ENCODE measurements at regions not wholly inside any gene's neighbourhood (a gene's known extent, or its start where the extent isn't known, plus 50 kb on each side); places are given as distances from the start of the nearest gene placed in this dataset.

DNA sequence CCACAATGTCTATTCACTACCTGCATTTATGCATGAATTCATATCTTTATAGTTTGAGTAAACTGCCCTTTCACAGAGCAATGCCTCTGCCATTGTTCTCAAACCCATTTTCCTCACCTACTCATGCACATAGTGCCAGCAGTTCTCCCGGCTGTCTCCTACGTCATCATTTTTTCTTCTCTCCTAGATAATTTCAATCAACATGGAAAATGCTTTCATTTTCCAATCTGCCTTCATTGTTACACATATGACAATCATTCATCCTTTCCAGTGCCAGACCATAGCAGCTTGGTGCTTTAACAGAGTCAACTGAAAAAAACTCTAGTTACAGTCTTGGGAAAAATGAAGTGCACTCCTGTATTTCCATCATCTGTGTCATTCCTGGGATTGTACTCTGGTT lies 514.8 kb upstream of the CTNND2 start:
- Mint-ChIP-seq H3K9me3 (ENCODE audit: unreplicated experiment) (no peaks in the 10 kb centered on the region), H3K4me3 (ENCODE audit: unreplicated experiment) (no peak overlapping the region), H3K27ac (ENCODE audit: unreplicated experiment) (no peak overlapping the region), H3K4me1 (ENCODE audit: unreplicated experiment) (no peaks in the 10 kb centered on the region), H3K36me3 (ENCODE audit: unreplicated experiment) (no peaks in the 10 kb centered on the region), H3K27me3 (ENCODE audit: unreplicated experiment) (no peaks in the 10 kb centered on the region)
- TF ChIP-seq, protein P1, sequence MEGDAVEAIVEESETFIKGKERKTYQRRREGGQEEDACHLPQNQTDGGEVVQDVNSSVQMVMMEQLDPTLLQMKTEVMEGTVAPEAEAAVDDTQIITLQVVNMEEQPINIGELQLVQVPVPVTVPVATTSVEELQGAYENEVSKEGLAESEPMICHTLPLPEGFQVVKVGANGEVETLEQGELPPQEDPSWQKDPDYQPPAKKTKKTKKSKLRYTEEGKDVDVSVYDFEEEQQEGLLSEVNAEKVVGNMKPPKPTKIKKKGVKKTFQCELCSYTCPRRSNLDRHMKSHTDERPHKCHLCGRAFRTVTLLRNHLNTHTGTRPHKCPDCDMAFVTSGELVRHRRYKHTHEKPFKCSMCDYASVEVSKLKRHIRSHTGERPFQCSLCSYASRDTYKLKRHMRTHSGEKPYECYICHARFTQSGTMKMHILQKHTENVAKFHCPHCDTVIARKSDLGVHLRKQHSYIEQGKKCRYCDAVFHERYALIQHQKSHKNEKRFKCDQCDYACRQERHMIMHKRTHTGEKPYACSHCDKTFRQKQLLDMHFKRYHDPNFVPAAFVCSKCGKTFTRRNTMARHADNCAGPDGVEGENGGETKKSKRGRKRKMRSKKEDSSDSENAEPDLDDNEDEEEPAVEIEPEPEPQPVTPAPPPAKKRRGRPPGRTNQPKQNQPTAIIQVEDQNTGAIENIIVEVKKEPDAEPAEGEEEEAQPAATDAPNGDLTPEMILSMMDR (IDR thresholded peaks at IDR 0.05): no peak
- no peak for DNase-seq (ENCODE audit: extremely low spot score, unreplicated experiment)

DNA sequence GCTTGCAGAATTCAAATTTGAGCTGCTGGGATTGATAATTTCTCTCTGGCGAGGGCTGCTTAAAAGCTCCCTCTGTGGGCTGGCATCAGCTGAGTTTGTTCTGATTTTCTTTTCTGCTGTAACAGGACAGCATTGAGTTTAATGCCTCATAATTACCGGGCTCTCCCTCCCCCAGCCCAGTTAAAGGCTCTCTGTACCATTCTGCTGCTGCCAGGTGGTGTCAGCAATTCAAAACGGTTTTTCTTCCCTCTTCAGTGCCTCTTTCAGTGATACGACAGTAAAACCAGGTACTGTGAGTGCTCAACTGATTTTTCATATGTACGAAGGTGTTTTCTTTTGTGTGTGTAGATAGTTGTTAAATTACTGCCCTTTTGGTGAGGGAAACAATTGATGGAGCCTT lies 509.3 kb upstream of the CTNND2 start:
- Mint-ChIP-seq H3K4me1 (ENCODE audit: unreplicated experiment) (no peaks in the 10 kb centered on the region), H3K9me3 (ENCODE audit: unreplicated experiment) (no peaks in the 10 kb centered on the region), H3K4me3 (ENCODE audit: unreplicated experiment) (no peak overlapping the region), H3K36me3 (ENCODE audit: unreplicated experiment) (no peaks in the 10 kb centered on the region), H3K27ac (ENCODE audit: unreplicated experiment) (no peak overlapping the region), H3K27me3 (ENCODE audit: unreplicated experiment) (no peaks in the 10 kb centered on the region)
- TF ChIP-seq, protein P1 (IDR thresholded peaks at IDR 0.05): no peak
- no peak for DNase-seq (ENCODE audit: extremely low spot score, unreplicated experiment)

DNA sequence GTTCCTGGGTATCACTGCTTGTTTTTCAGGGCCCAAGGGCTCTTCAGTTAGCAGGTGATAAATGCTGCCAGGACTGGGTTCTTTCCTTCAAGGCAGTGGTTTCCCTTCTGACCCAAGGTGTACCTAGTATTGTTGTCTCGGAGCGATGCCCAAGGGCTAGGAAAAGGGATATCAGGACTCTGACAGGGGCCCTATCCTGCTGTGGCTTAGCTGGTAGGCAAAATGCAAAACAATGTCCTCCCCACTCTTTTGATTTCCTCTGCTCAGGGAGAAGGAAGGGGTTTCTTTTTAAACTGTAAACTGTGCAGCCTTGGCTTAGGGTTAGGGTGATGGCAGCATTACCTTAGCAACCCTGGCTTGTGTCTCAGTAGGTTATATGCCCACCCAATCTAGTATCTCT lies 508.8 kb upstream of the CTNND2 start:
- H3K36me3 Mint-ChIP-seq (ENCODE audit: unreplicated experiment): no peaks in the 10 kb centered on the region
- no peak overlapping the region for H3K4me3 Mint-ChIP-seq (ENCODE audit: unreplicated experiment)
- DNase-seq (ENCODE audit: extremely low spot score, unreplicated experiment): no peak
- H3K27me3 Mint-ChIP-seq (ENCODE audit: unreplicated experiment): no peaks in the 10 kb centered on the region
- H3K4me1 Mint-ChIP-seq (ENCODE audit: unreplicated experiment): no peaks in the 10 kb centered on the region
- no peaks in the 10 kb centered on the region for H3K9me3 Mint-ChIP-seq (ENCODE audit: unreplicated experiment)
- no peak overlapping the region for H3K27ac Mint-ChIP-seq (ENCODE audit: unreplicated experiment)
- TF ChIP-seq, protein P1 (IDR thresholded peaks at IDR 0.05): no peak

DNA sequence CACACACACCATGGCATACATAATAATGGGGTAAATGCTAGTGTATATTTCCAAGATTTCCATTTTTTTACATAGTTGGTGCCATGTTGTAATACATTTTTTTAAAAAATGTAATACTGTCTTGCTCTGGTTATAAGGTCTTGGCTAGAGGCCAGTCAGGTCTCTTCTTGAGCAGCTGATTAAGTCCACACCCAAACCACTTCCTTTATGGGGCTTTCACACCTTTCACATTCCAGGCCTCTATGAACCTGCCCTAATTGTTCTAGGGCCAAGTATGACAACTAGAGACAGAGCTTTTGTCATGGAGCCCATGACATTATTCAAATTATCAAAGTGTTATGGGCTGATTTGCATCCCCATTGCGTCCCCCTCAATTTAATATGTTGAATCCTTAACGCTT lies 495.6 kb upstream of the CTNND2 start:
- H3K4me3 Mint-ChIP-seq (ENCODE audit: unreplicated experiment): no peak overlapping the region
- H3K4me1 Mint-ChIP-seq (ENCODE audit: unreplicated experiment): no peaks in the 10 kb centered on the region
- no peaks in the 10 kb centered on the region for H3K27me3 Mint-ChIP-seq (ENCODE audit: unreplicated experiment)
- H3K27ac Mint-ChIP-seq (ENCODE audit: unreplicated experiment): no peak overlapping the region
- no peak for DNase-seq (ENCODE audit: extremely low spot score, unreplicated experiment)
- no peaks in the 10 kb centered on the region for H3K36me3 Mint-ChIP-seq (ENCODE audit: unreplicated experiment)
- TF ChIP-seq, protein P1 (IDR thresholded peaks at IDR 0.05): no peak
- H3K9me3 Mint-ChIP-seq (ENCODE audit: unreplicated experiment): no peaks in the 10 kb centered on the region

DNA sequence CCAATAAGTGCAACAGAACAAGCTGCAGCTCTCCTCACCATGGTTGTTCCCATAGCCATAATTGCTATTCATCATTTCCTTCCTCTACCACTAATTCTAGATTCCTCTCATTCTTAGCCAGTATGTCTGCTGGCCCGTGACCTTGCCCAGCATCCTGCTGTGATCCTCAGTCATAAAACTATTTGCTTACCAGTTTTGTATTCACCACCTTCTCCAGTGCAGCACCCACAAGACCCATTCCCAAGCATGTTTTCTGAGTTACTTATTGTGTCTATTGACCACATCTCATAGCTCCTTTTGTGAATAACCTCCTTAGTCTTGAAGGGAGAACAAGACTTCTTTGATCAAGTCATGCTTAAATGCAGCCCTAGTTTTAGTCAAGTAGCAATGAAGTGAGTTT lies 488.0 kb upstream of the CTNND2 start:
- no peak overlapping the region for H3K27ac Mint-ChIP-seq (ENCODE audit: unreplicated experiment)
- H3K4me1 Mint-ChIP-seq (ENCODE audit: unreplicated experiment): peaks cover 16% of the 10 kb centered on the region
- no peaks in the 10 kb centered on the region for H3K9me3 Mint-ChIP-seq (ENCODE audit: unreplicated experiment)
- no peak for DNase-seq (ENCODE audit: extremely low spot score, unreplicated experiment)
- H3K27me3 Mint-ChIP-seq (ENCODE audit: unreplicated experiment): no peaks in the 10 kb centered on the region
- TF ChIP-seq, protein P1 (IDR thresholded peaks at IDR 0.05): no peak
- H3K36me3 Mint-ChIP-seq (ENCODE audit: unreplicated experiment): no peaks in the 10 kb centered on the region
- no peak overlapping the region for H3K4me3 Mint-ChIP-seq (ENCODE audit: unreplicated experiment)
